ENCODE measurements at regions not wholly inside any gene's neighbourhood (a gene's known extent, or its start where the extent isn't known, plus 50 kb on each side); places are given as distances from the start of the nearest gene placed in this dataset.
A peak's percentile ranks its signal among the peaks of the same experiment; 100 is the strongest.
"Not testable (repeated sequence)": the region's sequence is repeated elsewhere in the genome, so short reads cannot be mapped to it uniquely, and the experiment has no call there.

DNA sequence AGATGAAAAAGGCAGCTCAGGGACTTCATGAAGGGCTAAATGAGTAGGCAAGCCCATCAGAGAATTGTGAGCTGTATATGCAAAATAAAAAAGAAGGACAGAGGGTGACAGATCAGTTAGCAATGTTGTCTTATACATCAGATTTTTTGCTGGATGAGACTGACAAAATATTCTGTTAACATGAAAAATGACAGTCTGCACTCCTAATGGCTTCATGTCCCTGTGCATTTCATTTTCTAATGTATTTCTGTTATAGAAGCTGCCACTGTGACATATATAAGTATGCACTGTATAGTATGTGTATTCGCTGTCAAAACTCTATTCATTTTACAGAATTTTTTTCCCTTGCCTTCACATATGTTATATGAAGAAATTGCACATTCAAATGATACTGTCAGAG, 559.5 kb downstream of the DMRTA1 start:
- DNase-seq, result no peak

DNA sequence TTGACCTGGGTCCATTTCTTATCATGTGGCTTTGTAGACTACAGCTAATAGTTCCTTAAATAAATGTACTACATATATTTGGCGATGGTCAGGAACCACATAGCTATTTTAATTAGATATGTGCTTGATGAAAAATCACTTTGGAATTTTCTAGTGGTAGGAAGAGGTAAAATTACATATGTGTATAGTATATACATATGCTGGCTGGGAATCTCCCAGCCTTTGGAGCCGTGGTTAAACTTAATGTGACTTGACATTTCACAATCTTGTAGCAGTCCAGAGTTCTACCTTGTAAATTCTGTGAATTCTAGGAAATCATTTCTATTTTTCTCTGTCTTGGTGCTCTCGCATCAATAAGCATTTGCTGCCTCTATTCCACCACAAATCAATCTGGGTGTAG, 565.0 kb downstream of the DMRTA1 start:
- DNase-seq, result no peak

- DNase-seq, result no peak
These were observed 568.9 kb downstream of the DMRTA1 start for GRCh38 chr9:23015557-23015956.

DNA sequence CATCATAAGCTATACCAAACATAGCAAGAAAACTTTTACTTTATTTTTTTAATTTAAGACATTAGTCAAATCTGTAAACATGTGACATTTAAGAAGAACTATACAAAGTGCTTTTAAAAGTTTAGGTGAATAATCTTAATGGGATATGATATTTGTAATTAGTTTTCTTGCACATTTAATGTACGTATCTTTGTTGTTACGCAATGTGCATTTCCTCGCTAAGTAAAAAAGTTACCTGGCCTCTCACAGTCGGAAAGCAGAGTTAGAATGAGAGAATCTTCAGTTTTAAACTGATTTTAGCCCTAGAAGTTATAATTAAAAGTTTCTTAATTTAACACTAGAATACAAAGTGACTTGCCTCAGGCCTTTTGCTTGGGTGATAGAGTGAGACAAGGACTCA, 589.8 kb downstream of the DMRTA1 start:
- no peak for DNase-seq

- no peak for DNase-seq
These were observed 592.8 kb downstream of the DMRTA1 start for GRCh38 chr9:23039402-23039801.

- DNase-seq, result no peak
These were observed 594.8 kb downstream of the DMRTA1 start for GRCh38 chr9:23041466-23041865.

DNA sequence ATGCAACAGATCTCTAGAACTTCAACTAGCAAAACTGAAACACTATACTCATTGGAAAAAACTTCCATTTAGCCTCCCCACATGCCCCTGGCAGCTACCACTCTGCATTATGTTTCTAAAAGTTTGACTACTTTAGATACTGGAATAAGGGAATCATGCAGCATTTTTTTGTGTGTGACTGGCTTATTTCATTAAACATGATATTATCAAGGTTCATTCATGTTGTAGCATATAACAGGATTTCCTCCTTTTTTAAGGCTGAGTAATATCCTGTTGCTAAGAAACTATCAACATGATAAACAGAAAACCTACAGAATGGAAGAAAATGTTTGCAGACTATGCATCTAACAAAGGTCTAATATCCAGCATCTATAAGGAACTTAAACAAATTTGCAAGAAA, 597.9 kb downstream of the DMRTA1 start:
- no peak for DNase-seq

- not testable (repeated sequence) for DNase-seq
These were observed 599.4 kb downstream of the DMRTA1 start for GRCh38 chr9:23046026-23046425.

GRCh38 chr9:23050548-23050947, 603.9 kb downstream of the DMRTA1 start:
- no peak for DNase-seq

- DNase-seq, result no peak
These were observed 626.5 kb downstream of the DMRTA1 start for GRCh38 chr9:23073136-23073535.

DNA sequence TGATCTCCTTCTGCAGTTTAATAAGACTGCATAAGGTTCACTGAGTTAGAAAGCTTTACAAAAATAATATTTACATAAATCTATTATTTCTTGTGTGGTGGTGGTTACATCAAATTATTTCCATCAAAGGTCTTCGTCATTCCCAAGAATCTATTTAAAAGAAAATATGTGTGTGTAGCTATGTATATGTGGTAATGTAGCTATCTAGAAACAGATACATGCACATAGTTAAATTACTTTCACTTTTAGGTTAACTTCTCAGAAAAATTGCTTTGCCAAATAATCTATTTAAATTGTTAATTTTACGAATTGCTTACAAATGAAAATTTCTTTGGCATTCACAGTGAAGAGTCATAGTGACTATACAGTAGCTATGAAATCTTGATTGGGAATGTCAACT, 633.2 kb downstream of the DMRTA1 start:
- no peak for DNase-seq

GRCh38 chr9:23081377-23081776, 634.8 kb downstream of the DMRTA1 start:
- no peak for DNase-seq

GRCh38 chr9:23088932-23089364, 642.3 kb downstream of the DMRTA1 start:
- DNase-seq, result no peak

- DNase-seq, result no peak
These were observed 671.0 kb downstream of the DMRTA1 start for GRCh38 chr9:23117616-23118015.

- no peak for DNase-seq
These were observed 674.0 kb downstream of the DMRTA1 start for GRCh38 chr9:23120630-23121029.

GRCh38 chr9:23123048-23123632, 676.5 kb downstream of the DMRTA1 start:
- DNase-seq, result peak; percentile 17

DNA sequence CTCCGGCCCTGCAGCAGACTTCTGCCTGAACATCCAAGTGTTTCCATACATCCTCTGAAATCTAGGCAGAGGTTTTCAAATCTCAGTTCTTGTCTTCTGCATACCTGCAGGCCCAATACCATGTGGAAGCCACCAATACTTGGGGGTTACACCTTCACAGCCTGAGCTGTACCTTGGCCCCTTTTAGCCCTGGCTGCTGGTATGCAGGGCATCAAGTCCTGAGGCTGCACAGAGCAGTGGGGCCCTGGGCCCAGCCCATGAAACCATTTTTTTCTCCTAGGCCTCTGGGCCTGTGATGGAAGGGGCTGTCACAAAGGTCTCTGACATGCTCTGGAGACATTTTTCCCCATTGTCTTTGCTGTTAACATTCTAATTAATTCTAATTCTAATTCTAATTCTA, 680.6 kb downstream of the ELAVL2 start:
- DNase-seq, result no peak

DNA sequence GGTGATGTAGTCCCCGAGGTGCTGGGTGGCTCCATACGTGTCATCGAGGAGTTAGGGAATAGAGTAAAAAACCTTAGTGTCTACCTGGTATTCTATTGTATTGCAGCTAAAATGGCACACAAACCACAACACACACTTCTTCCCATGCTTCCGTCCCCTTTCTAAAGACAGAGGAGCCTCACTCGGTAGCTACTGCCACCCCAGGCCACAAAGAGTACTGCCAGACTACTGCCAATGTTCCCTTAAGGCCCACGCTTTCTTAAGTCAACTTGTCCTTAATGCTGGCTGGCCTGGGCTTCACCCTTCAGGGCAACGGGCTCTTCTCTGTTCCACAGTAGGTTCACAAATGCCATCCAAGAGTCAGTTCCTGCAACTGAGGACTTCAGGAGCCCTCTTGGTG, 673.0 kb downstream of the ELAVL2 start:
- DNase-seq, result no peak

- no peak for DNase-seq
These were observed 665.5 kb downstream of the ELAVL2 start for GRCh38 chr9:23160491-23160890.

DNA sequence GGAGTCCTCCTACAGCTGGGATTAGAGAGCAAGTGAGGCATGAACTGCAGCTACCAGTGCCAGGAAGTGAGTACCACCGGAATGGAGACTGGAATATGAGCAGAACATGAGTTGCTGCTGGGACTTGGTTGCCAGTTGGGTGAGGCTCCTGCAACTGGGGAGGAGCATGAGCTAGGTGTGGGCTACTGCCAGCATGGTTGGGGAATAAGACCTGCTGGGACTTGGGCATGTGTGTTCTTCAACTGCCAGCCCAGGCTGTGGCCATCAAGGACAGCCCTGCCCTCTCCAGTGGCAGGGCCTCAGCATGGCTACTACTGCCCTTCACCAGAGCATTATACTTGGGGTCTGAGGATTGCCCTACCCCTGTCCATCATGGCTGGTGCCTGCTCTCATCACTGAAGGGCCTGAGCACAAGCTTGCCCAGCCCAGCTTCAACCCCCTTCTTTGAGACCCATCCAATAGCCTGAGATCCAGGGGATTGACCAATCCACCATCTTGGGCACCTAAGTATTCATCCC, 665.0 kb downstream of the ELAVL2 start:
- no peak for DNase-seq

- DNase-seq, result no peak
These were observed 663.3 kb downstream of the ELAVL2 start for GRCh38 chr9:23162789-23163188.

GRCh38 chr9:23171479-23171878, 654.6 kb downstream of the ELAVL2 start:
- DNase-seq, result no peak

DNA sequence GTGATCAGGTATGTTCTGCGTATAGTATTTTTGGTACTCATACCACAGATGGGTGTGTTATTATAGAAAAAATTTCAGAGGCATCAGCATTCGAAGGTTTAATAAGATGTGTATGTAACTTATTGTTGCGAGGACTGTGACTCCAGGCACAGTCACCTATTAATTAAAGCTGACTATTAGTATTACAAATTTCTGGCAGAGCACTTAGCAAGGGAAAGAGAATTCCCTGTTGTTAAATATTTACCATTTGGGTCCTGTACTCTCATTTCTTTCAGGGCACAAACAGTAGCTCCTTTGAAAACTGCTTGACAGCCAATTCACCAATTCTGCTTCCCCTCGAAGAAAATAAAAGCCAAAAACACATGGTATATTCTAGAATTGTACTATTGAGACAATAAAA, 653.8 kb downstream of the ELAVL2 start:
- no peak for DNase-seq

DNA sequence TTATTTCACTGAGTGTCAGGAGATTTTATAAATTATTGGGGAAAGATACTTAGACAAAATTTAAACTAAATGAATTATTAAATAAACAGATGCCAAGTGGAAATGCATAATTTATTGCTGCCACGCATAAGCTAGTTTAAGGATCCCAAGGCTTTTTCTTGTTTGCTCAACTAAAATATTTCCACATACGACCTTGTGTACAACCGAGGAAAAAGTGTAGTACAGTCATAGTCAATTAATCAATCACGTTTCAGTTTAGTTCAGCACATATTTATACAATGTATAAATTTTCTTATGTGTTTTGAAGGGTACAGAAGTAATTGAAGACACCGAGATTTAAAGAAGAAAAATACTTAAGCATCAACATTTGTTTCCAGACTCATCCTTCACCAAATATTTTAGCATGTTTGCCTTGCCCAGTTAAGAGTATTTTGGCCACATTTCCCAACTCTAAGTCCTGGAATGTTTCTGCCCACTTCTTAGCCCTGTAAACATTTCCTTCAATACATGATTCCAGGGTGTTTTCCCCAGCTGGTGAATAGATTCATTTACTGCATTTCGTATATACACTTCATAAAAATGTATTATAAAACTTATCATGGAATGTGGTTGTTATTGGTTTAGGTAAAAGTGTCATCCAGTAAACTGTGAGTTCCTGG, 652.9 kb downstream of the ELAVL2 start:
- DNase-seq, result no peak

DNA sequence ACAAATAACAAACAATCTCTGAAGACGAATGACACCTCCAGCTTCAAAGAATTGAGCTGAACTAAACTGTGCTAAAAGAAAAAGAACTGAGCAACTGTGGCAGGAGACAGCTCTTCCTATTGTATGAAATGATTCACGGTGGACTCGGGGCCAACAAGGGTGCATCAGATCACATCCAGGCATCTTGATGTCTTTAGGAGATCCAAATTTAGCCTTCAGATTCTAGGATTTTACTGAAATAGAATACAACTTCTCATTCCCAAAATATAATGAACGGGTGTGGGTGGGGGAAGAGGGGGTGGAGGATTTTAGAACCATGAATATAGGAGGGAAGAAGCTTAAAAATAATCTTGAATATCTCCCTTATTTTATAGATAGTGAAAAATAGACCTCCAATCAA, 631.8 kb downstream of the ELAVL2 start:
- no peak for DNase-seq
